GM19438 (cell line): ENCODE measurements at regions not wholly inside any gene's neighbourhood (a gene's known extent, or its start where the extent isn't known, plus 50 kb on each side); places are given as distances from the start of the nearest gene placed in this dataset.
"Not testable (repeated sequence)": the region's sequence is repeated elsewhere in the genome, so short reads cannot be mapped to it uniquely, and the experiment has no call there.

ENCODE experiments used
- ATAC-seq: cut with Tn5 transposase; IDR thresholded peaks from one replicate; pipeline ENCODE4 v1.9.1; 2021; ENCODE audit warnings: low read depth; ENCODE audit not compliant: unreplicated experiment

DNA sequence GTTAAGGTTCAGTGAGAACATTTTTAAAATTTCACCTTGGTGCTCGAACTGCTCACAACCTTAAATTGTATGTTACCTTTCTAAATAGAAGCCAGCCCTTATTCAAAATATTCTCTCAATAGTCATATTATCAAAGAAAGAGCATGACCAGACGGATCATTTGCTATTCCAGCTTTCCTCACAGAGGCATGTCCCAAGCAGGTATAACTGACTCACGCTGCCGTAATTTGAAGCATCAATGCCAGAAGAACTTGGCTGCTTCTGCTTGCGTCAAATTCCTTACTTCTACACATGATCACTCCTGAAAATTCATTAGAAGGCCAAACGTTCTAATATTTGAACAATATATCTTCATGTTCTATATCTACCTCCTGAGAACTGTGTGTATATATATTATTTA is 69.5 kb upstream of the VGLL4 start:
- ATAC-seq = no peak

DNA sequence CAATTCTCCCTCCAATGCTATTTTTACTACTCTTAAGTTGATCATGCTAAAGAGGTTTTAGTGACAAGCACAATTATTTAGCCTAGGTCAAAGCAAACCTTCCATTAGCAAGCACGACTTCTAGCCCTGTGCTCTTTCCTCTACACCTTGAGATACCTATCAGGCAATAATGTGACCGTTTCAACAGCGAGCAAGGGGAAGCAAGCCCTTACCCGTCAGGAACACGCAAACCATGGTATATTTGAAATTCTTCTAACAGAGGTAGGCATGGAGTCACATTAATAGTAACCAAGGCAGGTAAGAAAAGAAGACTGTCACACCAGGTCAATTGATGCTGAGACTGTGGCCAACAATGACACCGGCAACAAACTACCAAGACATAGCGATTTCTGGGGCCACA is 68.9 kb upstream of the VGLL4 start:
- ATAC-seq = no peak

GRCh38 chr3:11711876-11712275 is 68.2 kb upstream of the VGLL4 start:
- no peak for ATAC-seq

DNA sequence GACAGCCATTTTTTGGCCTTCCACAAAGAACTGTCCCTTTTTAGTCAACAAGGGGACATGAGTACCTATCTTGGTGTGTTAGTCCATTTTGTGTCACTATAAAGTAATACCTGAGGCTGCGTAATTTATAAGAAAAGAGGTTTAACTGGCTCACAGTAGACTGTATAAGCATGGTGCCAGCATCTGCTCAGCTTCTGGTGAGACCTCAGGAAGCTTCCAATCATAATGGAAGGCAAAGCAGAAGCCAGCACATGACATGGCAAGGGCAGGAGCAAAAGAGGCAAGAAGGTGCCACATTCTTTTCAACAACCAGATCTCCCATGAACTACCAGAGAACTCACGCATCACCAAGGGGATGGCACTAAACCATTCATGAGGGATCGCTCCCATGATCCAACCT is 66.1 kb upstream of the VGLL4 start:
- ATAC-seq = no peak

DNA sequence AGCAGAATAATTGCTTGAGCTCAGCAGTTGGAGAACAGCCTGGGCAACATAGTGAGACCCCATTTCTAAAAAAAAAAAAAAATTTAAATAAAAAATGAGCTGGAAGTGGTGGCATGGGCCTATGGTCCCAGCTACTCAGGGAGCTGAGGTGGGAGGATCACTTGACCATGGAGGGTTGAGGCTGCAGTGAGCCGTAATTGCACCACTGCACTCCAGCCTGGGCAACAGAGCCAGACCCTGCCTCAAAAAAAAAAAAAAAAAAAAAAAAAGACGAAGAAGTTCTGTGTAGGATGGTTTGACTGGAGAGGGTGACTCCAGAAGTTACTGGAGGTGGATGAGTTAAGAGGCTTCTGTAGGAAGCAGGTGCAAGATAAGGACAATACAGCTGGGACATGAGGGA is 63.4 kb upstream of the VGLL4 start:
- ATAC-seq = not testable (repeated sequence)

- ATAC-seq = no peak
These were observed 62.9 kb upstream of the VGLL4 start for GRCh38 chr3:11706604-11707003.

GRCh38 chr3:11705049-11705448 is 61.3 kb upstream of the VGLL4 start:
- ATAC-seq = no peak

GRCh38 chr3:11703146-11703545 is 59.4 kb upstream of the VGLL4 start:
- no peak for ATAC-seq

GRCh38 chr3:11699083-11699427 is 55.3 kb upstream of the VGLL4 start:
- no peak for ATAC-seq

GRCh38 chr3:11698326-11699082 is 54.8 kb upstream of the VGLL4 start:
- ATAC-seq = no peak

DNA sequence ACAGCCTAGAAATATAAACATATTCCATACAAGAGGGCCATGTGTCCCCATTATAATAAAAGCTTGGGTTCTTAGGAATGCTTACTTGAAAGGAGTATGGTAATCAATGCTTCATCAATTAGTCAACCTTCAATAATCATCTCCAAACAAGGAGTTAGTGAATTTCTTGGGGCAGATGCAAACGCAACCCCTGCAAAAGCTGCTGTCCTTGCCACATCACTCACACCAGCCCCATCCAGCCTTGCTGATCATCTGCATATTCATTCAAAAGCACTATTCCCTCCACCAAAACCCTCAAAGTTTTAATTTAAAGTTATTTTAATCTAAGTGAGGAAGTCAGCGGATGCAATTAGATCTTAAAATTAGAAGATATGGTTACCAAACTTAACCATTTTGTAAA is 54.0 kb upstream of the VGLL4 start:
- no peak for ATAC-seq

DNA sequence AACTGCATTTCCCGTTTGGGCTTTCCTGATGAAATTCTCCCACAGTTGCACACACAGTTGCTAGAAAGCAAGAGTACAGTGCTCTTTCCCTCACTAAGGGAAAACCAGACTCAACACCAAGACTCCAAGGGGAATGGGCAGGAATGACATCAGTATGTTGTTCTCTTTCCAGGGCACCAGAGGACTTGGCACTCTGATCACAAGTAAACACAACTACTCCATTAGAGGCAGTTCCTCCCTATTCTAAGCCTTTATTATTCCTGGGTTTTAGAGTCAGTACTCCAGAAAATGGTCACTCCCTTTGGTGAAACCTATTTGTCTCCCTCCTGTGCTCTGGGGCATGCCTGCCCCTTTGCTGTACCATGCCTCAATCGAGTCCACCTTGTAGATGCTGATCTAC is 52.3 kb upstream of the VGLL4 start:
- no peak for ATAC-seq
